SIG-M5 (cell line): ENCODE measurements at regions not wholly inside any gene's neighbourhood (a gene's known extent, or its start where the extent isn't known, plus 50 kb on each side); places are given as distances from the start of the nearest gene placed in this dataset.
"Not testable (repeated sequence)": the region's sequence is repeated elsewhere in the genome, so short reads cannot be mapped to it uniquely, and the experiment has no call there.

Experiments
- DNase-seq: peaks from one replicate; lab custom pipeline; 2025; lab: John Stamatoyannopoulos, UW

DNA sequence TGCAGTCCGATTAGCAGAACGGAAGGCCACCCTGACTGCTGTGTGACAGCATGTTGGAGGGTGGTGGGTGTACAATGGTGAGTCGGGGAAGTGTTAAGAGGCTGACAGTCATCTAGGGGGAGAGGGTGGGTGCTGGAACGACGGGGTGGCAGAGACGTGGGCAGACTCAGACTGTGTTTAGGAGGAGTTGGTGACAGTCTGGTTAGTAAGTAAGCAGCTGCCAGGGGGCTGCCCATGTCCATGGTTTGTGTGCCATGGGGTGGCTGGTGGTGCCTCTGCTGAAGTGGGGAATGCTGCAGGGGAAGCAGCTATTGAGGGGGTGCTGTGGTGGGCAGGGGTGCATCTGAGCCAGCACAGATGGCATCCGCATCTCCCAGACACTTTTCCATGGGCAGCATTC lies 51.3 kb upstream of the BOD1 start:
- DNase-seq = no peak

DNA sequence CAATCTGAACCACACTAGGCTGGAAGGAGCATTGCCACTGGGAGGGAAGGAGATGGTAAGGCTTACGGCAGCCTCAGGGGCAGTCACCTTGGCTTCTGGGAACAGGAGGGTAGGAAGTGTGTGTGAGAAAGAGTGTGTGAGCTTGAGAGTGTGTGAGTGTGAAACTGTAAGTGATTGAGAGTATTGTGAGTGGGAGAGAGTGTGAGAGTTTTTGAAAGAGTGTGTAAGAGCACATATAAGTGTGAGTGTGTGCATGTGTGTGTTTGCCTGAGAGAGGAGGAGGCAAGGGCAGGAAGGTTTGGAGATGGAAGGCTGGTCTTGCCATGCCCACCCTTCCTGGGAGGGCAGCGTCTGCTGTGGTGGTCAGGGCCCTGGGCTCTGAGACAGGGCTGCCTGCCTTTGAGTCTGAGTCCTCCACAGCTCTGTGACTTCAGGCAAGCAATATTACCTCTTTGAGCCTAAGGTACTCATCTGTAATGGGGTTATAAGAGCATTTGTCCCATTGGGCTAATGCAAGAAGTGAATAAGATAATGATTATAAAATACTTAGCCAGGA lies 51.9 kb upstream of the BOD1 start:
- DNase-seq = no peak

DNA sequence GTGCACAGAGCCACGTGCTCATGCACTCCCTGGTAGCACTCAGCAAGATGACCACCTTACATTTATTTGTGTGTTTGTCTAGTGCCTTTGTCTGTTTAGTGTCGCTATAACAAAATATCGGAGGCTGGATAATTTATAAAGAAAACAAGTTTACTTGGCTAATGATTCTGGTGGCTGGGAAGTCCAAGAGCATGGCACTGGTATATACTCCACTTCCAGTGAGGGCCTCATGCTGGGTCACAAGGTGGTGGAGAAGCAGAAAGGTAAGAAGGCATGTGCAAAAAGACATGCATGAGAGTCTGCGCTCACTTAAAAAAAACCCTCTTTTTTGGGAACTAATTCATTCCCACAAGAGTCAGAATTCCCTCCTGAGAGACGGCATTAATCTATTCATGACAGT lies 52.5 kb upstream of the BOD1 start:
- DNase-seq = no peak

DNA sequence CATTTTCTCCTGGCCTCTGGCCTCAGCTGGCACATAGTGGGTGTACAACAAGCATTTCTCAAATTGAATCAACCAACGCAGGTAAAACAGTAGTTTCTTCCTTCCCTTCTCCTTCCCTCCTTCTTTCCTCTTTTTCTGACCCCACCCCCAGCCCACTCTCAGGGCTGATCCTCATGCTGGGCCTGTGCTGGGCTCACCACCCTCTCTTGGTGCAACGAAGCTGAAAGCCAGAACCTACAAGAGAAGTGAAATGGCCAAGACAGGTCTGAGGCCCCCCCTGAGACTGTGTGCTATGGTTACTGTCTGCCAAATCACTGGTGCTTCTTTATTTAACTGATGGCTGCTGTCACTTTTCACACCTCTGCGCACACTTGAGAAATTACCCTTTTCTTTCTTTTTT lies 53.0 kb upstream of the BOD1 start:
- DNase-seq = no peak

DNA sequence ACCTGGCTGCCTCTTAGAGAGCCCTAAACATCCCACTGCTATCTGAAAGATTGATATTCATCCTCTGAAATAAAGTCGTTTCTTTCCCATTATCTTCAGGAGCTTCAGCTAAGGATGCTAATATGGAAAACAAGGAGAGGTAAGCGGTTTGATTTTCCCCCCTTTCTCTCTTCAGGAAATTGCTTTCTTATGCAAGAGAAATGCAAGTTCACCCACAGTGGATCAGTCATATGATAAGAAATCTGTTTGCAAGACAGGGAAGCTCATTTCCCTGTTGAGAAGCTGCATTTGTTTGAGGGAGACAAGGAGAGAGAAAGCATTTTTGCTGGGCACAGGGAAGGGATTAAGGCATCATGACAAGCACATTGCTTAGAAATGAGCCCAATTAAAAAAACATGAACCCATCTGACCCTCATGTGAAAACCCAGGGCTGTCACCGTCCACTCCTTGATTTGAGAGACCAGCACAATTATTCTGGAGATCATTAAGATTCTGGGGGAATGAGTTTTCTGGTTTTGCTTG lies 53.7 kb upstream of the BOD1 start:
- no peak for DNase-seq

DNA sequence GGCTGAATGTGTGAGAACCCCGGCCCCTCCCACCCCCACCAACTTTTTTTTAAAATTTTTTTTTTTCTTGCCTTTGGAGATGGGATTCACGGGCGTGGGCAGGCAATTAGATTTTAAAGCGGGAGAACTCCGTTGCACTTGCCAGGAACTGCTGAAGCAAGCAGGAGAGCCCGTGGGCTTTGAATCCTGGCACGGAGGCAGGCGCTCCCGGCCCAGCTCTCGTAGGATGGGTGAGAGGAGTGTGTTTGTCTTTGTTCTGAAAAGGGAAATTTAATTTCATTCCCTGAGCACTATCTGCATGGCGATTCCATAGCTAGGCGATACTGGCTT lies 54.3 kb upstream of the BOD1 start:
- no peak for DNase-seq

DNA sequence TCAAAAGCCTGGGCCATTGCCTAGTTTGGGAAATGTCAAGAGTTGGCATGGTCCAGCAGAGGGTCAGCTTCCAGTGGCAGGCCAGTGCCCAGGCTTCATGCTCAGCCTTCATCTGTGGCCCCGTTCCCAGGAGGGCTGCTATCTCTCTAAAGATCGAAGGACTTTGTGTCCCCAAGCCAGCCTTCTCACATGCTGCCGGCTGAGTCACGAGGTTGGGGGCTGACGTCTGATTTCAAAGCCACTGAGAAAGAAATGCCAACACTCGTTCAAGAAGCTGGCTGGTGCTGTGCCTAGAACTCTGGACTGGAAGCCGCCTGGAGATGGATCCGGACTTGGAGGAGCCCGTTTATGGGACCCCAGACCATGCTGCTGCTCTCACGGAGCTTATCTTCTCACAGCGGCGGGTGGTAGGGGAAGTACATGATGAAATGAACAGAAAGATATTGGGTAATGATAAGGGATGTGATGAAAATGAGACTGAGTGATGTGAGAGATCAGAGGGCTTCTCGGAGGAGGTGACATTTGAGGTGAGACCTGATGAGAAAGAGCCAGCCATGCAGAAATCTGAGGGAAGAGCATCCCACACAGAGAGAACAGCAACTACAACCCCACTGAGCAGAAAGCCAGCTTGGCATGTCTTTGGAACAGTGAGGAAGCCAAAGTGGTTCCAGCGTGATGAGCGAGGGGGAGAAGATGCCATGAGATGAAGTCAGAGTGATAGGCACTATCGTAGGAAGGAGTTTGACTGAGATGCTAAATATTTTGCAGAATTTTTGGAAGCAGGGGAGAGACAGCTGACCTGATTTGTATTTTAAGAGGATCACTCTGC lies 54.9 kb upstream of the BOD1 start:
- DNase-seq = no peak

DNA sequence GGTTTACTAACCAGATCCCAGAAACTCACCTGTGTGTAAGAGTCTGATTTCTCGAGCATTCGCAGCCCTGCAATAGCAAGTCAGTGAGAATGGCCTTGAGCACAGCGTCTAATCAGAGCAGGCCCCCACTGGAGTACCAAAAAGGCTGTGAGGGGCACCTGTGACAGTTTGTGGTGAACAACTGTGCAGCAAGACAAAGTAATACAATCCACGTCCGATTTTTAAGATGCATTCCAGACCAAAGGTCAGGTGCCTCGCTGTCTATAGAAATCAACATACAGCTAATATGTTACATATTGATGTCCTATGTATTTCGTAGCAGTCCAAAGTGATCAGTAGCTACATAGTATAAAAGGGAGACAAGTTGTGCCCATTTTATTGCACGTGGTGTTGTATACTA lies 55.7 kb upstream of the BOD1 start:
- DNase-seq = no peak

DNA sequence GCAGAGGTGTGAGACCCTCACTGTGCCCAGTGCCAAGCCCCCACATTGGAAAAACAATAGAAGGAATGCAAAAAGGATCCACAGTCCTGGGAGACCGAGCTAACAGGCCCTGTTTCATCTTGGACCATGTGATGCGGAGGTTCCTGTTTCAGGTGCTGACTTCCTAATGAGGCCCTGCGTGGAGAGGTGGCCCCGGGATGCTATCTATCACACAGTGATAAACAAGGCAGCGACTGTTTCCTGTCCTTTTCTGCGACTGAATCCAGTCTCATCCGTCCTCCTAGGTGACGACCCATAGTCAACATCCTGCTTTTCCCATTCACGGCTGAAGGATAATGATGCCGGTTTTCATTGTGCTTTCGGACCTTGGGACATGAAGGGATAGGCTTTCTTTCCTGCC lies 56.4 kb upstream of the BOD1 start:
- no peak for DNase-seq

DNA sequence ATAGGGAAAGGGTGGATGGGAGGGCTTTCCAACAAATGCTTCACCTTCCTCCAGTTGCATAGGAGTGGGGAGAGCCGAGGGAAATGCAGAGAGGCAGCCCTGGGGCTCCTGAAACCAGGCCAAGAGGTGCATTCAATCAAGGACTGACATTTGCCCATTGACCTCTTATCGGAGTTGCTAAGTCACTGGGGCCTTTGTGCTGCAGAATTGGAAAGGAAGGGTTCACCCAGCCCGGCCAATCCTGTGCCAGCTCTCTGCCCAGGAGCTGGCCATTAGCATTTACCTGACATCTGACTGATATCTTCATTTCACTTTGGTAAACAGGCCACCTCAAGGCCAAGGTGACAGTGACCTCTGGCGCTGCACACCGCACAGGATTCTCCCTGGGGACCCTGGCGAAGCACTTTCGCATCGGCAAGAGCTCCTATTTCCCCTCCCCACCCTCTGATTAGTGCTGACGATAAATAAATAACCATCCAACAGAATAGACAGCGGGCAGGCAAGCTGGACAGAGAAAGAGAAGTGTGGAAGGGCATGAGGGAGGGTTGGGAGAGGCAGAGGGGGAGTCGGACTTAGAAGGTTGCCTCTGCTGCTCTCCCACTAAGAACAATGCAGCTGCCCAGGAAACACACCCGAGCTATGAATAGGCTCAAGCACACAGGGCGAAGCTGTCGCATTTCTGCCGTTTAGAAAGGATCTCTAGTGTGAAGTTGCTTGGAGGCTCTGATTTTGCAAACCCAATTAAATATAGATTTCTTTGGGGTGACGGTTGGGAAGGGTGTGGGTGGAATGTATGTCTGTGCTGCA lies 57.0 kb upstream of the BOD1 start:
- no peak for DNase-seq

DNA sequence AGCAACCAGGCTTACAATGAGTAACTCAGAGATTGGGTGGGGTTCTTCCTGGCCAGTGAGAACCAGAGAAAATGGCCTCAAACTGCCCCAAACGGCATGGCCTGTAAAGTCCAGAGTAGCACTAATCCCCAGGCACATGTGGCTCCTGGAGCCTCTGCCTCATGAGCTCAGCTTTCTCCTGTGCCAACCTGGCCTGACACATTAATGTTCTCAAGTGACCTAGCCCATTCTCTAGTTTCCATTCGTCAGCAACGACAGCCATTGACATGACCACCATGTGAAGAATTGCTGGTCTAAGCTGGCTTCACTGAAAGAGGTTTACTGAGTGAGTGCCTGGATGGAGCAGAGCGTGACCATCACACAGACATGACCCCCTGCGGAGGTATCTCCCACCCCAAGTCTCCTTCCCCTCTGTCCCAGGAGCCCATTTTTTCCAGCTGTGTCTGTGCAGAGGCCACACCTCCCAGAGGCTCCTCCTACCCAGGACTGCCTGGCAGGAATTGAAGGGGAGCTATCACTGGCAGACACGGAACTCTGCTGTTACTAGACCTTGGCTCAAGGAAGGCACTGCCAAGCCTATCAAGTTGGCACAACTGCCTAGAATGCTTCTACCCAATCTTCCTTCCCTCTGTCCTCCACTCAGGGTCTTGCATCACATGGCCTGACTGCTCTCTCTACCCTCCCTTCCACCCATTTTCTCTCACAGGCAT lies 59.0 kb upstream of the BOD1 start:
- DNase-seq = no peak

DNA sequence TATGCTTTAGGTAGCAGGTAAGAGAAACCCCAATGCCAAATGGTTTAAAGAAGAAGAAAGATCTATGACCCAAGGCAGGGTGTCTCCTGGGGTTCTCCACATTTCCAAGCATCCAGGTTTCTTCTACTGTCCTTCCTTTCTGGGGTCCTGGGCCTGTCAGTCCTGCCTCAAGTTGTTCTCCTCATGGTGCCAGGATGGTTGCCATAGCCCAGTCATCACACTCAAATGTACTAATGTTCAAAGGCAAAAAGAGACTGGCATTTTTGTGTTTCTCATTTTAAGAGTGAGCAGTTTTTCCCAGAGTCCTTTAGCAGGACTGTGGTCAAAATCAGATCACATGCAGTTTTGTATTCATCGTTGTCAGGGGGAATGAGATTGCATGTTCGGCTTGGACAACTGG lies 59.9 kb upstream of the BOD1 start:
- DNase-seq = no peak

DNA sequence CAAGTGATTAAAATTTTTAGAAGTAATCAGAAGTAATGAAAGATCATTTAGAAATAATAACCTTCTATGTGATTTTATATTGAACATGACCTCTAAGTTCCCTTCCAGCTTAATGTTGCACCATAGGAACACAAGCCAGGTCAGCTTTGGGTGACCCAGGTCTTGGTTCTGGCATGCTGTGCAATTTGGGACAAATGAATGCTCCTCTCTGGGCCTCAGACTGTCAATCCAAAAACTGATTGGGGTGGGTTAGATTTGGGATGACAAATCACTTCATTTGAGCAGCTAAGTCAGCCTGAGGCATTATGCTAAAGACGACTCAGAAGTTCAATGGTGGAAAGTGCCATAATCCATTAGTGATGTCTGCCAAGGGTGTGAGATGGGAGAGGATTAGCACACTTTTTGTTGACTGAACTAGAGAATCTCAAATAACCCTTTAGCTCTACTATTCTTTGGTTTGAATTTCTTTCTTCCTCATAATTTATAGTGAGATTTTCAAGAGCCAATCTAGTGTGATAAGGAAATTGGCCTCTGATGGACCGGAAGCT lies 60.7 kb upstream of the BOD1 start:
- DNase-seq = no peak

DNA sequence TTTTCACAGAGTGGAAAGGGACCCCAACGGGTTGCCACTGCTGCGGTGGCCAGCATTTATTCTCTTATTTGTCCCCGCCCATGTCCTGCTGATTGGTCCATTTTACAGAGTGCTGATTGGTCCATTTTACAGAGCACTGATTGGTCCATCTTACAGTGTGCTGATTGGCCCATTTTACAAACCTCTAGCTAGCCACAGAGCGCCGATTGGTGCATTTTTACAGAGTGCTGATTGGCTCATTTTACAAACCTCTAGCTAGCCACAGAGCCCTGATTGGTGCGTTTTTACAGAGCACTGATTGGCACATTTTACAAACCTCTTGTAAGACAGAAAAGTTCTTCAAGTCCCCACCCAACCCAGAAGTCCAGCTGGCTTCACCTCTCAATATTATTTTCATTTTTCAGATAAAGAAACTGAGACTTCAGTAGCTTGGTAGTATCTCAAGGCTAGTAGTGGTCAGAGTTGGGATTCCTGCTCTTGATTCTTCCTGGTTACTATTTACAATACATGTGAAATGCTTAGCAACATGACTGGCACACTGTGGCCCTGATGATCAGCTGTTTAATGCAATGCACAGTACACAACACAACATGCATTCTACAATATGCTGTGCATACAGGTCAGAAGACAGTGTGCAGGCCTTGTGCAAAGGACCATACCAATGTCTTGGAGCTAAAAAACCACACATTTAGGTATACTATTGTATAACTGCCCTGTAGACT lies 63.6 kb upstream of the BOD1 start:
- DNase-seq = no peak

DNA sequence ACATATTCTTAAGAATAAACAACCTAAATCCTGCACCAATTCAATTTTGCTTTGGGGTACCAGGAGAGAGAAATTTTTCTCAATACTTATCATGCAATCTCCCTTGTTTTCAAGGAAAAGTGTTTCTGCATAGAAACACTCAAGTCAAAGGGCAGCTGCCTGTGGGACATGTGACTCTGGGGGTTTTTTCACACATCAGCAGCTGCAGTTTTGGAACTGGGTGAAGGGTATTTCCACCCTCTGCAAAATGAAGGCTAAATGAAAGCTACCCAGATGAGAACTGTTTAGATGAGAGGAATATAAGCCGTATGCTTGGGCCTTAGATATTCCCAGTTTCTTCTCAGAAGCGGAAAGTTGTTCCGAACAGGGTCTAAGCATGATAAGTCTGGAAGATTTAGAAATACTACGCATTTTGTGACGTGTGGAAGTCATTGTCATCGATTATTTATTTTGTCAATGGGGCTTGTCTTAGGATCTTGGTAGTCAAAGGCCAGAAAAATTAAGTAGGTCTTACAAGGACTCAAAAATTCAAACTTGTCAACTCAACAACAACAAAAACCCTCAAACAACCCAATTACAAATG lies 64.3 kb upstream of the BOD1 start:
- DNase-seq = no peak

DNA sequence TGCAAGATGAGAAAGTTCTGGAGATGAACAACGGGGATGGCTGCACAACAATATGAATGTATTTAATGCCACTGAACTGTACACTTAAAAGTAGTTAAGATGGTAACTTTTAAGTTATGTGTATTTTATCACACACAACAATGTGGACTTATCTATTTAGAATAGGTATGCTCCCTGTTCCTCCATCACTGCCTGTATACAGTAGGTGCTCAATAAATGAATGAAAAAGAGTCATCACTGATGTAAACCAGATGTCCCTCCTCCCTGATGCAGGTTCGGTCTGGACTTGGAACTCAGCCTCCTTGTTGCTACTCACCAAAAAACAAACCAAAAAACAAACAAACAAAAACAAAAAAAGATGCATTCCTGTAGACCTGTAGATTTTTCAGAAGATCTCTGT lies 65.9 kb upstream of the BOD1 start:
- no peak for DNase-seq

DNA sequence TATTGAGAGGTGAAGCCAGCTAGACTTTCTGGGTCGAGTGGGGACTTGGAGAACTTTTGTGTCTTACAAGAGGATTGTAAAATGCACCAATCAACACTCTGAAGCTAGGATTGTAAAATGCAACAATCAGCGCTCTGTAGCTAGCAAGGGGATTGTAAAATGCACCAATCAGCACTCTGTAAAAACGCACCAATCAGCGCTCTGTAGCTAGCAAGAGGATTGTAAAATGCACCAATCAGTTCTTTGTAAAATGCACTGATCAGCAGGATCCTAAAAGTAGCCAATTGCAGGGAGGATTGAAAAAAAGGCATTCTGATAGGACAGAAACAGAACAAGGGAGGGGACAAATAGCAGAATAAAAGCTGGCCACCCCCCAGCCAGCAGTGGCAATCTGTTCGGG lies 68.1 kb upstream of the BOD1 start:
- not testable (repeated sequence) for DNase-seq

DNA sequence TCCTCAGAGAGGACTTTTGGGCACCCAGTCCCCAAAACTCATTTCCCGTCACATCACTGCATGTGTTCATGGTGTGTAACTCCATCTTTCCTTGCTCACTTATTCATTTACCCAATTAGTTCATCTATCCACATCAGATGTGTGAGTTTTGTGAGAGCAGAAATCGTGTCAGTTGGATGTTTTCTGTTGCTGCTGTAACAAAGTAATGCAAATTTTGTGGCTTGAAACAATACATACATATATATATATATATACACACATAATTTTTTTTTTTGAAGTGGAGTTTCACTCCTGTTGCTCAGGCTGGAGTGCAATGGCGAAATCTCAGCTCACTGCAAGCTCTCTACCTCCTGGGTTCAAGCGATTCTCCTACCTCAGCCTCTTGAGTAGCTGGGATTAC lies 70.5 kb upstream of the BOD1 start:
- DNase-seq = no peak

DNA sequence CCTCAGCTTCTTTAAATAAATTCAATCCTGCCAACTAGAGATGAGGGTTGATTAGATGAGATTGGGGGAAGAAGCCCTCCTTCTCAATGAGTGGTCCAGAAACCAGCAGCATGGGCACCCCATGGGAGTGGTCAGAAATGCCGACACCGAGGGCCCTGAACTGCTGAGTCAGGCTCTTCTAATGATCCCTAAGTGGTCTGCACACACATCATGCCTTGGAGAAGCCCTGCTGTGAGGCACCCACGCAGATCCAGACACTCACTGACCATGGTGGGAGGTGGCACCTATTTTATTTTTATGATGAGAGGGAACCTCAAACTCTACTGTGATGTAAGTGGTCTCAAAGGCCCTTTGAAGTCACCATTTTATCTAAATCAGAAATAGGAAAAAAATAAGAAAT lies 72.3 kb upstream of the BOD1 start:
- DNase-seq = no peak

DNA sequence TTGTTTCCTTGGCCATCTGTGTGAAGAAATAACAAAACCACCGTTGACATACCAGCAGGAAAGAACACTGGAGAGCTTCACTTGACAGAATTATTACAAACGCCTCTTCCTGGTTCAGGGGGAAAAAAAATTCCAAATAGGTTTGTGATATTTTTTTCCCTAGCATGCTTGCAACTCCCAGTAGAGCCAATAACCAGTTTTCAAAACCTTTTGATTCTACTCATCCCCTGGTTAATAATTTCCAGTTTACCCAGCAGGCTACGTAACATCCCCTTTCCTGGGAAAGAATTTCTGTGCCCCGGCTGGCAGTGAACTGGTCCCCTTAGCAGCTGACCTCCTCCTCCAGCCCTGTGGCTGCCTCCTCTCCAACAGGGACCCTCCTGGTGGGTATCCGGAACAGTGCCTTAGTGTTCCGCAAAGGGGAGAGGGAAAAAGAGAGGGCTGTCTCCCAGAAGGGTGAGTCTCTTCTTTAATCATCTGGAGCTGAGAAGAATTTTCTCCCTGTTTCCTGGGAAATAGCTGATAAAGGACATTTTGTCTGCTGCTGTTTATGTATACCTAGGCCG lies 72.8 kb upstream of the BOD1 start:
- DNase-seq = no peak
